Activated CD4-positive, alpha-beta T cell treated with anti-CD3 and anti-CD28 coated beads, Interleukin-2, amount 50 U/mL, for 48 hours (primary cell): ENCODE measurements at regions not wholly inside any gene's neighbourhood (a gene's known extent, or its start where the extent isn't known, plus 50 kb on each side); places are given as distances from the start of the nearest gene placed in this dataset.

ENCODE experiments used
- DNase-seq, 2 experiments: peaks; one replicate each; pipeline ENCODE4 v3.0.0-alpha.2; 2020

DNA sequence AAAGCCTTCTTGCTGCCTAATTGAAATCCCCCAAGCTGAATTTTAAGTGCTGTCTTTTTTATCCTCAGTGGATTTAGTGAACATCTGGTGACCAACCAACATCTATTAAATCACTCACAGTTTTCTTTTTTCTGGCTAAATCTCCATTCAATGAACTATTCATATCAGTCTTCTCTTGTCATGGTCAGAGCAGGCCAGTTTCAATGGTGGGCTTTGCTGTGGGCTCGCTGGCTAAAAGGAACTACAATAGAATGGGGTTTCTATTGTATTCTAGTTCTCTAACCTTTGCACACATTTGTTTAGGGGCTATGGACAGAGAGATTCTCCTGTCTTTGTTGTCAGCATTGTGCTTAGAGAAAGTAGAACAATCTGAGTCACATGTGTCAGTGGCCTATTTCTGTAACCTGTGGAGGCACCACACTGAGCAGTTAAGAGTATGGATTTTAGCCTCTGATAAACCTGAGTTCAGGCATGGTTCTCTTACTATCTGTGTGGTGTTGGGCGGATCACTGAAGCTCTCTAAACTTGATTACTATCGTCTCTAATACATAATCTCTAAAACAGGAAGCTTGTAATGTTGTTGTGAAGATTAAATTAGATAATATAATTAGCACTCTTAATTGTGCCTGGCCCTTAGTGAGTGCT is 94.2 kb upstream of the CADM1 start:
- no peak for DNase-seq

DNA sequence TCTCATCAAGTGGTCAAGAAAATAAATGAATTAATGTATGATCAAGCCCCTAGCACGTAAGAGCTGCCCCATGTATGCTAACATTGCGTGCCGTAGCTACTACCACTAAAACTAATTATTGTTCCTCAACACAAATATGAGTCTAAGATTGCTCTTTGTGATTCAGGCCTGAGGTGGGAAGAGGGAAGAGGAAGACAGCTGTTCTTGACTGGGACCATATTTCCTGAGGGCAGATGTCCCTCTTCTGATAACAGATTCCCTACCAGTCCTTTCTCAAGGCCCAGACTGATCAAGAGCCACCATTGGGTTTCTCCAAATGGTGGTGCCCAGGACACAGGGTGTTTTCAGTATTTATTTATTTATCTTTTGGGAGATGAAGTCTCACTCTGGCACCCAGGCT is 87.2 kb upstream of the CADM1 start:
- no peak for DNase-seq

DNA sequence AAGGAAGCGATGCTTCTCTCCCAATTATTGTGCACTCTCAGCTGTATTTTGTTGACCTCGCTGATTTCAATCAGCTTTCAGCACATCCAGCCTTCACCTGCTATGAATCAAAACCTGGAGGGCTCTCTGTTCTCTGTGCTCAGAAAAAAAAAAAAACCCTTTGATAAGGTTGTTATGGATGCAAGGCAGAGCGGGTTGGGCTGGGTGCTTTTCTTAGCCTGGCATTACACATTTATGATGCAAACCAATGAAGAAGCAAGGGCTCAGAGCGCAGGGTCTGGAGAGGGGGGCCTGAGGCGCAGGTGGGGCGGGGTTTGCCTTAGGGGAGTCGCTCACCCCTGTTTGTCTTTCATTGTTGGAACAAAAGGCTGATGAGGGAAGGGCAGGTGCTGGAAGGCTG is 86.0 kb upstream of the CADM1 start:
- DNase-seq = no peak

DNA sequence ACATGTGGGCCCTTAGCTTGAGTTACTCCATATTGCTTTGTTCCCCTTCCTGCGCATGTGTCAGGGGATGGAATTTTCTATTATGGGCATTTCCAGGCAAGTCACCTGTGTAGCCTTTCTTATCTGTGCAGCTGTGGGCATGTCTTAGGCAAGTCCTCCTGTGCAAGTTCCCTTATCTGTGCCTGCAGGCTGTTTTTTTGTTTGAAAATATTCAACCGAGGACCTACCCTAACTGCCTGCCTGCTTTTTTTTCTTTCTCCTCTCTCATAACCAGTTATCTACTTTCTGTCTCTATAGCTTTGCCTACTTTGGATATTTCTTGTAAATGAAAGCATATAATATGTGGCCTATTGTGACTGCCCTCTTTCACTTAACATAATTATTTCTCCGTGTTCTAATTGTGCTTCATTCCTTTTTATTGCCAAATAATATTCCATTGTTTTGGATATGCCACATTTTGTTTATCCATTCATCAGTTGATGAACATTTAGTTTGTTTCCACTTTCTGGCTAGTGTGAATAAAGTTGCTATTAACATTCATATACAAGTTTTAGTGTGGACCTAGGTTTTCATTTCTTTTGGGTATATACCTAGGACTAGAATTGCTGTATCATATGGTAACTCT is 83.6 kb upstream of the CADM1 start:
- no peak for DNase-seq

DNA sequence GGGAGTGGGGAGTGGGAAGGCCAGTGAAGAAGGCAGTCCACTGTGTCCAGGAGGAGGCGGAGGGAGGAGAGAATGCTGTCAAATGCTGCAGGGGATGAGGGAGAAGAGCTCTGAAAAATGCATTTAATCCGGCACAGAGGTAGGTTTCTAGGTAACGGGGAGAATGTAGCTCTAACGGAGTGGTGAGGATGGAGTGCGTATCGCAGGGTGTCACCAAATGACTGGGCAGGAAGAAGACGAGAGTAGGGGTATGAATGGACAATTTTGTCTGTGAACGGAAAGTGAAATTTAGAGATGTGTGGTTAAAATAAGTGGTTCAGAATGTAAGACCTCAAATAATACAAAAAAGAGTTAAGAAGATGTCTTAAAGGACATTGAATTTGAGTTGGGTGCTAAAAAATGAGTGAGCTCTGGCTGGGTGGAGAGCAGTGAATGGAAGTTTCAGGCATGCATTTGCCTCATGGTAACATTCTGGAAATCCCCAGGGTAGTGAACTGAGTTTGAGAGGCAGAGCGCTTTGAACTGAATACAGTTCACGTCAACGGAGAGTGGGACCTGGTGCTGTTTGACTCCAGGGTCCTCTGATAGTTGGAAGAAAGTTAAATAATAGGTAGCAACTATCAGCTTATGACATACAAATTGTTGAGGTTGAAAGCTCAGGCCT is 81.3 kb upstream of the CADM1 start:
- peak in 1 of 2 experiments; percentile 3 for DNase-seq

DNA sequence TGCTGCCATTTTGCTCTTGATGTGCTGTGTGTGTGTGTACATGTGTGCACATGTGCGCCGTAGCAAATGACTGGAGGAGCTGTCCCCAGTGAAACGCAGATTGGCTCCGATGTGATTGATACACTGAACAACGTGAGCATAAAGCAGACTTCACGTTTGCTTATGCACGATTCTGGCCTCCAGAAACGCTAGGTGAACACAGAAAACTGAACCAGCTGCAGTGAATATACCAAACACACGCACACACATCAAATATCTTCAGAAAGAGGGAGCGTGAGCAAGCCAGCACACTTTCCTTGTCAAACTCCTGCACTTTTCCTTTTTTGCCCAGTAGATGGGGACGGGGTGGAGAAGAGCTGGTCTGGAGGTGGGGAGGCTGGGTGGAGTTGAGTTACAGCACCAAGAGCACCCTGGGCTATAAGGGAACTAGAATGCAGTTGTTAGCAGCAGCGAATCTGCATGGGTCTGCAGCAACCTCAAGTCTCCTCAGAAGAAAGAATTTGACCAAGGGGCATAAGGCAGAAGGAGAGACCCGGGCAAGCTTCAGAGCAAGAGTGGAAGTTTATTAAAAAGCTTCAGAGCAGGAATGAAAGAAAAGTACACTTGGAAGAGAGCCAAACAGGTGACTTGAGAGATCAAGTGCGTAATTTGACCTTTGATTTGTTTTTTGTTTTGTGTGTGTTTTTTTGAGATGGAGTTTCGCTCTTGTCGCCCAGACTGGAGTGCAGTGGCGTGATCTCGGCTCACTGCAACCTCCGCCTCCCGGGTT is 77.8 kb upstream of the CADM1 start:
- DNase-seq = no peak

DNA sequence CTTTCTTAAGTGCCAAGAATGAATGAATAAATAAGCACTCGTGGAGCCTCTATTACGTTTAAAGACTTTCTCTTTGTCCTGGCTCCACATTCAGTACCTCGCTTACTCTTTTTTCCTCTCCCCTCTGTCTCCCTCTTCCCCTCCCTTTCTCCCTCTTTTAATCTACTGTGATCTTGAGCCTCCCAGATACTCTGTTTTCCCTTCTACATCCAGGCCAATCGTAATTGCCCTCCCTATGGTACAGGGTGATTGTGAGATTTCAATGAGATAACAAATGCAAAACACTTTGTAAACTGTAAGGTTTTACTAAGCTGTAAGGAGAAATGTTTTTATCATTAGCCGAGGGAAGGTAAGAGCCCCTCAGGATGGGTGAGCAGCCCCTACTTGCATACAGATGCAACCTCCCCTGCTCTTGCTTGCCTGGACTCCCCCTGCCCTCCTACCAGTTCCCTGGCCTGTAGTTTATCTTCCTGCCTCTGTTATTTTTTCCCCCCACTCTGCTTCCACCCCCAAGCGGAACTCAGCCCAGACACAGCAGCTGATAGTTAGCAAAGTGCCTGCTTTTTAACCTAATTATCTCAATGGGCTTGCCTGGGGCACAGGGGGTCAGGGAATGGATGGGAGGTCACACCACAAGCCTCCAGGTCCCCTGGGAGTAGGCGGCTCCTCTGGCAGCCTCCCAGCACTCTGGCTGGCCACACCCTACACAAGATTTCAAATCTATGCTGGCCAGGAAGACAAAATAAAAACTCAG is 76.9 kb upstream of the CADM1 start:
- DNase-seq = no peak

DNA sequence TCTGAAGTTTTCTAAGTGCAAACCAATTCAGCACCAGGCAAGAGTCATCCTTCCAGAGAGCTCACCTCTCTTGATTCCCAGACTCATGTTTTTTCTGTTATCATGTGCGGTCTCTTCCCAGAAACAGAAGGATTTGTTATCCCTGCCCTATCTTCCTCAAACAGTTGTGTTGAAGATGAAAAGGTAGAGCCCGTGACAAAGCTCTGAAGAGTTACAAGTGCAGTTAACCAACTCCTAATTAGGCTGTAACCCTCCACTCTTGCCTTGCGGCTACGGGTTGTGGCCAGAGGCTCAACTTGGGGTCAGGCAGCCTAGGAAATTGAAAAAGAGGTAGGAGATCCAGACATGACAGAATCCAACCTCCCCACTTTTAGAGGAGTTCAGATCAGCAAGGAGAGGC is 76.2 kb upstream of the CADM1 start:
- DNase-seq = no peak

DNA sequence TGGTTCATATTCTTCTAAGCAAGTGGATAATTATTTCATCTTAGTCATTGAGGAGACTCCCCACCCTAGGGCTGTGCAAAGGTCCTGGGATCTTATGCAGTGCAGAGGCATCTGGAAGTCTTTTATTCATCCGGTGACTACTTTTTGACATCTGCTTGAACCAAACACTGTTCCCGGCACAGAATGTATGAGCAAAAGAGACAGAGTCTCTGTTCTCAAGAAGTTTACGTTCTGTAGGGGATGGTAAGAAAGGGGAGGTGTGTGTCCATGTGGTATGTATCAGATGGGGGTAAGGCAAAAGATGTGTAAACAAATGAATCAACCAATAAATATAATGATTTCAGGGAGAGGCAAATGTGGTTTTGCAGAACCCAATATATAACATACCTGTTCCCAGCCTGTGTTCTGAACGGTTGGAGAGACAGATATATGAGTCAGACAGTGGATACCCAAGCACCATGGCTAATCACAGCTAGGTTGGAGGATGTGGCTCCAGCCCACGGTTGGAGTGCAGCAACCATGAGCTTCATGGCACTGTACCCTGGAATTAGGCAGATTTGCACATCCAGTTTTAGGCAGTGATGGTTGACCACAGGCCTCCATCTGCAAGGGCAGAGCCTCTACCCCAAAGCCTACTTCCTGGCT is 75.1 kb upstream of the CADM1 start:
- DNase-seq = no peak

DNA sequence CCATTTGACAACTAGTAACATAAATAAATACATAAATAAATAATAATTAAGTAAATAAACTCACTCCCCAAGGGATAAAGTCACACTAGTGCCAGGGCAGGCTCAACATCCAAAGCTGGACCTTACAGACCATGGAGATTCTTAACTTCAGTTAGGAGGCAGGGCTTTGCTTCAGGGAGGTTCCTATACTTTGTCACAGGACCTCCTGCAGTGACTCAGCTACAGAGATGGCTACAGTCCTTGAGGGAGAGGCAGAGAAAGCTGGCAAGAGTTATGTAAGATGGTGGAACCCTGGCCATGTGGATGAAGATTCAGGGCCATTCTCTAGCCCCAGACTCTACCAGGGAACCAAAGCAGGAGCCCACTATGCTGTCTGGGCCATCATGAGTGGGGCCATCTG is 74.1 kb upstream of the CADM1 start:
- DNase-seq = no peak

DNA sequence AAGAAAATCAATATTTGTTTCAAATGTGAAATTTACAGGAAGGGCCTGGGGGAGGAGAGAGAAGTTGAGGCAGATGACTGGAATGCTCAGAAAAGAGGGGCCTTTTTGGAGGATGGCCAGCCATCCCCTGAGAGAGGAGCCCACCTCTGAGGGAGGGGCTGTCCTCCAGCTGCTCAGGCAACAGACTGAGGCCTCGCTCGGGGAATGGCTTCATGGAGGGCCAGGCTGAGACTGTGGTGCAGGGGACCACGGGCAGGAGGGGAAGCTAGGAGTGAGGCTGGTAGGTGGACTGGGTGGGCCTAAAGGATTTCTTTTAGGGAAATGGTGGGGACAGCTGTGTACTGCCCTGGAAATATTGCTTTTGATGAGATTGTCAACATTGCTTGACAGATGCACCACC is 73.5 kb upstream of the CADM1 start:
- DNase-seq = no peak

DNA sequence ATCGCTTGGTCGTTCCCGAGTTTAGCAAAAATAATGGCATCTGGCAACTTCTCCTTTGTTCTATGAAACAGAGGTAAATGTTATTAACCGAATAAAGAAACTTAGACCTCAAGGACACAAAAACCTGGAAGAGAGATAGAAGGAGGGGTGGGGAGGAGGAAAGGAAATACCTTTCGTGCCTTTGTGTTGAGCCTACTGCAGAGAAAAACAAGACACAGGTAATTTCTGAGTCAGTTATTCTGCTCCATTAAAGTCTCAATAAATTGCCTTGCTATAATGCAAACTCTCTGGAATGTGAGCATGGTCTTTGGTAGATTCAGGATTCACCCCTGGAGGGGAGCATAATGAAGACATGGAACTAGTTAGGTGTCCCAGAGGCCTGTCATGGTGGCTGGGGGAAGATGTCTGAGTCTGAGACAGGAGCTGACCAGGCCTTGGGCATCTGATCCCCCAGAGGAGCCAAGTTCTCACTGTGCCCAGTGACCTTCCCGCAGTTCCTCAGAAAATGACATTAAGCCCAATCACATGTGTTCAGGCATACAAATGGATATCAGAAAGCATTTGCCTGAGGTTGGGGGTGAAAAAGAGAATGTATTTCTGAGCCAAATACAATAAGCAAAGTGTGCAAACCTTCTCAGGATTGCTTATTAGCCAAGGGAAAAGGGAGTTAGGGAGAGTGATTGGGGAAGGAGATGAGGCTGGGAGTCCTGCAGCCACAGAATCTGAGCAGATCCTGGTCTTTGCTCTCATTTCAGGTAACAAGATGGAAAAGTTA is 72.6 kb upstream of the CADM1 start:
- DNase-seq = no peak

DNA sequence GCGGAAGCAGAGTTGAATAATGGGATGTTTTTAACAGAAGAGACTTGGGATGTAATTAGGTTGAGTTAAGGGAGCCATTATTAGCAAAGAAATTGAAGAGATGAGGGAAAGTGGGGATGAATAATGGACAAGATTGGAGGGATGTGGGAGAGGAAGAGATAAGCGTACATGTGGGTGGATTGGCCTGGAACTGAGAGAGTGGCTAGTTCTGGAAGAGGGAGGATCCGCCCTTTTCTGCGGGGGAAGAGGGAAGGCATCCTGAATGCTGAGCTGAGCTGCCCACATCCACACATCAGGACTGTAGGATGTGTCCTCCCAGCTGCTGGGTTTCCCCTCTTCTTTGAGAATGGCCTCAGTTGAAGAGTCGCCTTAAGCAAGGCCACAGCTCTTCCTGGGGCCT is 68.3 kb upstream of the CADM1 start:
- DNase-seq = no peak

DNA sequence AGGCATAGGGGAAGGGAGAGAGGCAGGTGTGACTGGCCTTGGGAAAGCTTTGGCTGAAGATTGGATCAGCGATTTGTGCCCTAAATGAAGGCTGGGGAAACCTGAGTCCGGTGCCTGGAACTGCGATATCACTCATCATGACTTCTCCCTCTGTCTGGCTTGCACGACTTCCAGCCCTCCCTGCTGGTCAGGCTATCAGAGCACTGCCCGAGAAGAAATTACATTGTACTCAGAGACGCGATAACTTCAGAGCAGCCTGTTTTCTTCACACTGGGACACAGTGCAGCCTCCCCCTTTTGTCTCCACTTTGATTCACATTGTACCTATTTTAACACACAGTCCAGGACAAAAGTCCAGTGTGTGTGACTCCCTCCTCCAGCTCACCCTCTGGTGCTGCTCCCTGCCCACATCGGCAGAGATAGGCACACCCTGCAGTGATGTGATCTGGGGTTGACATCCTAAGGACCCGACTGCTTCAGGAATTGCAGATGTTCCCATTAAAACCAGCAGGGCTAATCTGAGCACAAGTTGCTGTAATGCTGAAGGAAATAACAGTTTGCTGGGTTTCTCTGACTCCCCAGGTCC is 62.1 kb upstream of the CADM1 start:
- DNase-seq = no peak

DNA sequence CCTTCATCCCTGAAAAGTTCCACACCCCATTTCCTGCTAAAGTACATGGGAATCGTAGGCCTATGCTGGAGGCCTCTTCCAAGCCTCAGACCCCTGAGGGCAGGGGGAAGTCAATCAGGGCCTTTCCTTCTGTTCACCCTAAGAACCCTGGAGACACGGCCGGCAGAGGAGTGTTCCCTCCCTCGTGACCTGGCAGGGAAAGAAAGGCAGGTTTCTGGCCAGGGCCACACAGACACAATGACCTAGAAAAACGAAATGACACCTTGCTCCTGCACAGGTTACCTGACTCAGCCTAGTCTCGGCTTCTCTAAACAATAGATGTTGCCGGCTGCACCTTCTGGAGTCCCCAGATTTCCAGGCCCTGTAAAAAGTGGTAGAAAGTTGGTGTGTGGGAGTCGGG is 60.6 kb upstream of the CADM1 start:
- DNase-seq = no peak

DNA sequence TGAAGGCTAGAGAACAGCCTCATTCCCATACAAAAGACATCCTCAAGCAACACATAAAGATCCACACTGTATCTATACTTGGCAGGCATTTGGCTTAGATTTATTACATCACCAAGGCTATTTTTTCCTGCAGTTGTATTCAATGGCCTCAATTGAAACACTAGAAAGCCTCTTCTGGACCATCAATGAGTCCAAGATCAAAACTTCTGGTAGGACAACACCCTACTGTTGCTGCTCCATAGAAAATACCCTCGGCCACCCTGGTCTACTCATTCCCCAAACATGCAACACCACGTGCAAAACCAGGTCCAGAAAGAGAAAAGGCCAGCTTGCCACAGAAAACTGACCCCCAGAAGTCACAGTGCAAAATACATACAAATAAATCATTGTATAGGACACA is 56.9 kb upstream of the CADM1 start:
- DNase-seq = no peak

DNA sequence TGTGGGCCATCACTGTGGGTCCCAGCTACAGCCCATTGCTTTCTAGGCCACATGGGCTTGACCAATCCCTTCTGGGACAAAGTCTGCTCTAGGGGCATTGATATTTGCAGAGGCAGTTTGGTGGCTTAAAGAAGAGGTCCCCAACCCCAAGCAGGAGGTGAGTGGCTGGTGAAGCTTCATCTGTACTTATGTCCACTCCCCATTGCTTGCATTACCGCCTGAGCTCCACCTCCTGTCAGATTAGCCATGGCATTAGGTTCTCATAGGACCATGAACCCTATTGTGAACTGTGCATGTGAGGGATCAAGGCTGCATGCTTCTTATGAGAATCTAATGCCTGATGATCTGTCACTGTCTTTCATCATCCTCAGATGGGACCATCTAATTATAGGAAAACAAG is 54.4 kb upstream of the CADM1 start:
- no peak for DNase-seq

DNA sequence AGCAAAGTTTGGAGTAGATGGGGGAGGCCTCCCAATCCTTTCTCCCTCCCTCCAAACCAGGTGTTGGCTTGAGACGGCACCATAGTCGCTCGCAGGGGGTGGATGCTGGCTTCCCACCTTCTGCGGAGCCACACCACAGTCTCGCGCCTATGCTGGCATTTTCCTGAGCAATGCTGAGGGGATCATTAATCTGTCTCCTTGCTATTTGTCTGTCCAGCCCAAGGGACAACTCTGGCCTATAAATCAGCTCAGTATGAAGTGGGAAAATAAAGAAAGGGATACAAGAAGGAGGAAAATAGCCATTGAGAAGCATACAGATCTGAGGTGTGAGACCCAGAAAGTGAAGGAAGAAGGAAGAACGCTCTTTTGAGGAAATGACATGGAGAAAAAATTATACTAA is 53.5 kb upstream of the CADM1 start:
- DNase-seq = no peak

DNA sequence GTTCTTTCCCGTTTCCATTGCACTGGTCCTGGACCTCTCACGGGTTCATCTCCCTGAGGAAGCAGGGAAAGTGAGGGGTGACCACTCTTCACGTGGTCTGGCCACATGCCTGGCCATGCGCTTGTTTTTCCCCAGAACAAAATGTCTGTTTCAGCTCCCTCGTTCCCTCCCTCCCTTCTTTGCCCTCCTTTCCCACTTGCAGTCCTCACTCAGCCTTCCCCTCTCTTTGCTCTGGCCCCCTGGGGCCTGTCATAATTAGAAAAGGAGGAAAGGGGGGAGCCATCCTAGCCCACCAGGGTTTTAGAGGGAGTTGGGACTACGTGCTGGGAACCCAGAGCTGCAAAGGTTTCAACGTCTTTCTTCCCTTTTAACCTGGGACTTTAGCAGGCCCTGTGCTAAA is 52.8 kb upstream of the CADM1 start:
- no peak for DNase-seq

DNA sequence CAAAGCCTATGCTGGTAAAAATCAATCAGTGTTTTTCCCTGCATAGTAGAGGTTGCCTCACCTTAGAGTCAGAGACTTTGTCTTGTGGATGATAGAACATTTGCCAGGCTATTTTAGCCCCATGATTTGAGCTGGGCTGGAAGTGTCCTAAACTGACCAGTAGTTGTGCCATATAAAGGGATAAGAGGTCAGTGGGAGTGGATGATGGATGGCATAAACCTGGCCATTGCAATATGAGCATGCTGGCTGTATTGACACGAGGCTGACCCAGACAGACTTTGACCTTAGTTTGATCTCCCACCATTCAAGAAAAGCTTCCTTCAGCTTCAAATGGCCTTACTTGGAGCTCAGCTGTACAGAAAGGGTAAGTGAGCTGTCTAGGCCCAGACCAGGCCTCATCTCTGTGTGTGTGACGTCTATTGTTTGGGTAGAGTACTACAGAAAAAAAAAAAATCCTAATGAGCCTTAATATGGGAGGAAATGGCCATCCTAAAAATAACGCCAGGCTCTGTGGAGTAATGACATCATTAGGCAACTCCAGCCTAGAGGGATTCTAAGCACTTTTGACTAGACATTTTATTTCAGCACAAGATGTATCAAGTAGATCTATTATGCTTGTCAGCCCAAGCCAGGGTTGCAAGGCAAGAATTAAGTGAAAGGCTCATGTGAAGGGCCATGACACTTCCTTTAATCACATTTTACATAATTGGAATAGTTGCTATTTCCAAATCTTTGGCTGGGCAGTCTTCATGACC is 51.3 kb upstream of the CADM1 start:
- DNase-seq = no peak
